ENCODE measurements at regions not wholly inside any gene's neighbourhood (a gene's known extent, or its start where the extent isn't known, plus 50 kb on each side); places are given as distances from the start of the nearest gene placed in this dataset.
A peak's percentile ranks its signal among the peaks of the same experiment; 100 is the strongest.

- H2AFZ ChIP-seq (replicated peaks) = no peak overlapping the region
- H3K27ac ChIP-seq = no peak overlapping the region
- DNase-seq (ENCODE audit: low spot score) = no peak
- no peak overlapping the region for H3K4me2 ChIP-seq
- no peaks in the 10 kb centered on the region for H3K36me3 Mint-ChIP-seq
- no peaks in the 10 kb centered on the region for H3F3A ChIP-seq (ENCODE audit: low read depth)
- H3K4me3 ChIP-seq = no peak overlapping the region
- H3K27ac Mint-ChIP-seq = no peak overlapping the region
- H4K20me1 ChIP-seq (ENCODE audit: low read depth) = no peaks in the 10 kb centered on the region
- no peaks in the 10 kb centered on the region for H3K36me3 ChIP-seq
- TF ChIP-seq EZH2 (IDR thresholded peaks at IDR 0.05) = no peak
- no peaks in the 10 kb centered on the region for H3K9me3 ChIP-seq (ENCODE audit: low read depth)
- peaks cover under 1% of the 10 kb centered on the region for H3K4me1 ChIP-seq
- H3K27me3 Mint-ChIP-seq (ENCODE audit: insufficient read depth, low read depth) = no peaks in the 10 kb centered on the region
- no peaks in the 10 kb centered on the region for H3K79me2 ChIP-seq (ENCODE audit: low read depth)
- H3K27me3 ChIP-seq = no peaks in the 10 kb centered on the region
- no peak overlapping the region for H3K4me3 Mint-ChIP-seq
- no peaks in the 10 kb centered on the region for H3K9me3 Mint-ChIP-seq
- H3K4me1 Mint-ChIP-seq = no peaks in the 10 kb centered on the region
- no peak overlapping the region for H3K9ac ChIP-seq
Measured at GRCh38 chr13:68976287-68976686, 1131.3 kb upstream of the ATXN8OS start.

- no peak for TF ChIP-seq EZH2phosphoT487 (IDR thresholded peaks at IDR 0.05)
- TF ChIP-seq EZH2 (IDR thresholded peaks at IDR 0.05) = no peak
- TF ChIP-seq CTCF (IDR thresholded peaks at IDR 0.05) = no peak
- Histone ChIP-seq H3K4me2 (peak overlapping the region; percentile 28), H3K27ac (peak overlapping the region; percentile 48), H3K9ac (no peak overlapping the region), H3K4me3 (no peak overlapping the region), H2AFZ (replicated peaks) (peak overlapping the region; percentile 92), H3K9me3 (ENCODE audit: low read depth) (no peaks in the 10 kb centered on the region), H3F3A (ENCODE audit: low read depth) (no peaks in the 10 kb centered on the region), H3K79me2 (ENCODE audit: low read depth) (no peaks in the 10 kb centered on the region), H3K4me1 (peaks cover 10% of the 10 kb centered on the region), H4K20me1 (ENCODE audit: low read depth) (no peaks in the 10 kb centered on the region), H3K36me3 (no peaks in the 10 kb centered on the region), H3K27me3 (no peaks in the 10 kb centered on the region)
- Mint-ChIP-seq H3K27me3 (ENCODE audit: insufficient read depth, low read depth) (no peaks in the 10 kb centered on the region), H3K9me3 (no peaks in the 10 kb centered on the region), H3K4me1 (peaks cover 15% of the 10 kb centered on the region), H3K36me3 (no peaks in the 10 kb centered on the region), H3K4me3 (no peak overlapping the region), H3K27ac (no peak overlapping the region)
- no peak for DNase-seq (ENCODE audit: low spot score)
Measured at GRCh38 chr13:68970532-68970931, 1137.1 kb upstream of the ATXN8OS start.

- H3F3A ChIP-seq (ENCODE audit: low read depth) = no peaks in the 10 kb centered on the region
- no peaks in the 10 kb centered on the region for H3K36me3 ChIP-seq
- no peaks in the 10 kb centered on the region for H3K4me1 ChIP-seq
- no peaks in the 10 kb centered on the region for H3K27me3 Mint-ChIP-seq (ENCODE audit: insufficient read depth, low read depth)
- H3K4me1 Mint-ChIP-seq = peaks cover 3% of the 10 kb centered on the region
- H4K20me1 ChIP-seq (ENCODE audit: low read depth) = no peaks in the 10 kb centered on the region
- no peak overlapping the region for H3K27ac Mint-ChIP-seq
- no peak overlapping the region for H2AFZ ChIP-seq (replicated peaks)
- H3K9ac ChIP-seq = no peak overlapping the region
- H3K4me3 ChIP-seq = no peak overlapping the region
- H3K4me2 ChIP-seq = no peak overlapping the region
- no peaks in the 10 kb centered on the region for H3K27me3 ChIP-seq
- no peak overlapping the region for H3K27ac ChIP-seq
- H3K36me3 Mint-ChIP-seq = peaks cover 2% of the 10 kb centered on the region
- H3K4me3 Mint-ChIP-seq = no peak overlapping the region
- no peaks in the 10 kb centered on the region for H3K9me3 ChIP-seq (ENCODE audit: low read depth)
- no peaks in the 10 kb centered on the region for H3K79me2 ChIP-seq (ENCODE audit: low read depth)
- no peak for DNase-seq (ENCODE audit: low spot score)
- no peak for TF ChIP-seq CTCF (IDR thresholded peaks at IDR 0.05)
- TF ChIP-seq EZH2phosphoT487 (IDR thresholded peaks at IDR 0.05) = no peak
- TF ChIP-seq EZH2 (IDR thresholded peaks at IDR 0.05) = no peak
- peaks cover 4% of the 10 kb centered on the region for H3K9me3 Mint-ChIP-seq
Measured at GRCh38 chr13:68948586-68948985, 1159.0 kb upstream of the ATXN8OS start.

GRCh38 chr13:68944272-68944671 lies 1163.4 kb upstream of the ATXN8OS start:
- Histone ChIP-seq H3K9me3 (ENCODE audit: low read depth) (no peaks in the 10 kb centered on the region), H4K20me1 (ENCODE audit: low read depth) (no peaks in the 10 kb centered on the region), H3K27me3 (no peaks in the 10 kb centered on the region), H3K27ac (no peak overlapping the region), H3F3A (ENCODE audit: low read depth) (no peaks in the 10 kb centered on the region), H3K9ac (no peak overlapping the region), H2AFZ (replicated peaks) (no peak overlapping the region), H3K79me2 (ENCODE audit: low read depth) (no peaks in the 10 kb centered on the region), H3K4me3 (no peak overlapping the region), H3K4me2 (no peak overlapping the region), H3K36me3 (no peaks in the 10 kb centered on the region), H3K4me1 (peaks cover 19% of the 10 kb centered on the region)
- no peak overlapping the region for H3K27ac Mint-ChIP-seq
- no peaks in the 10 kb centered on the region for H3K27me3 Mint-ChIP-seq (ENCODE audit: insufficient read depth, low read depth)
- peaks cover 2% of the 10 kb centered on the region for H3K36me3 Mint-ChIP-seq
- no peak for TF ChIP-seq CTCF (IDR thresholded peaks at IDR 0.05)
- TF ChIP-seq EZH2 (IDR thresholded peaks at IDR 0.05) = no peak
- no peak for TF ChIP-seq EZH2phosphoT487 (IDR thresholded peaks at IDR 0.05)
- H3K4me3 Mint-ChIP-seq = no peak overlapping the region
- peaks cover 5% of the 10 kb centered on the region for H3K9me3 Mint-ChIP-seq
- DNase-seq (ENCODE audit: low spot score) = no peak
- peaks cover 11% of the 10 kb centered on the region for H3K4me1 Mint-ChIP-seq

Measured in neural progenitor cell (in vitro differentiated cells).